ENCODE measurements at regions not wholly inside any gene's neighbourhood (a gene's known extent, or its start where the extent isn't known, plus 50 kb on each side); places are given as distances from the start of the nearest gene placed in this dataset.

DNA sequence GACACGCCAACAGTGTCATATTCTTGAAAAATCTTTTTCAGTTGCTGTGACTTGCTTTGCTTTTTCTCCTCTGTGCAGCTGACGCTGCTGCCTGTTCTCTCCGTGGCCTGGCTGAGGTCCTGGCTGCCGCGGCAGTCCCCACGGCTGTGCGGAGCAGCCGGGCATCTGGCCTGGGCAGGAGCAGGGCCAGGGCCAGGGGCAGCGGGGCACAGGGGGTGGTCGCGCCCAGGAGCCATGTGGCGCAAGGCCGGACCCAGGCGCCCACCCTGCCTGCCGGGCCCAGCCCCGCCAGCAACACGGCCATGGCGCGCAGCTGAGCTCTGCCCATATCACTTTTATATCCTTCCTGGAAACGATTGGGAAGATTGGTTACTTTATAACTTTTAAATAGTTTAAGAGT lies 109.4 kb upstream of the ACBD5 start:
- TF ChIP-seq, protein P1, sequence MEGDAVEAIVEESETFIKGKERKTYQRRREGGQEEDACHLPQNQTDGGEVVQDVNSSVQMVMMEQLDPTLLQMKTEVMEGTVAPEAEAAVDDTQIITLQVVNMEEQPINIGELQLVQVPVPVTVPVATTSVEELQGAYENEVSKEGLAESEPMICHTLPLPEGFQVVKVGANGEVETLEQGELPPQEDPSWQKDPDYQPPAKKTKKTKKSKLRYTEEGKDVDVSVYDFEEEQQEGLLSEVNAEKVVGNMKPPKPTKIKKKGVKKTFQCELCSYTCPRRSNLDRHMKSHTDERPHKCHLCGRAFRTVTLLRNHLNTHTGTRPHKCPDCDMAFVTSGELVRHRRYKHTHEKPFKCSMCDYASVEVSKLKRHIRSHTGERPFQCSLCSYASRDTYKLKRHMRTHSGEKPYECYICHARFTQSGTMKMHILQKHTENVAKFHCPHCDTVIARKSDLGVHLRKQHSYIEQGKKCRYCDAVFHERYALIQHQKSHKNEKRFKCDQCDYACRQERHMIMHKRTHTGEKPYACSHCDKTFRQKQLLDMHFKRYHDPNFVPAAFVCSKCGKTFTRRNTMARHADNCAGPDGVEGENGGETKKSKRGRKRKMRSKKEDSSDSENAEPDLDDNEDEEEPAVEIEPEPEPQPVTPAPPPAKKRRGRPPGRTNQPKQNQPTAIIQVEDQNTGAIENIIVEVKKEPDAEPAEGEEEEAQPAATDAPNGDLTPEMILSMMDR (IDR thresholded peaks at IDR 0.05), result no peak
- TF ChIP-seq POLR2A (IDR thresholded peaks at IDR 0.05), result no peak

Measured in lower leg skin (tissue), 3 donors.